ENCODE measurements at regions not wholly inside any gene's neighbourhood (a gene's known extent, or its start where the extent isn't known, plus 50 kb on each side); places are given as distances from the start of the nearest gene placed in this dataset.

- FAIRE-seq (peak; percentile 52), DNase-seq (ENCODE audit: low read depth) (no peak)
- no peaks in the 10 kb centered on the region for H3K27me3 ChIP-seq (ENCODE audit: control insufficient read depth, insufficient read depth, low read length)
- no peak overlapping the region for H3K4me3 ChIP-seq (ENCODE audit: low read depth, low read length)
- no peaks in the 10 kb centered on the region for H3K36me3 ChIP-seq (ENCODE audit: control insufficient read depth, insufficient read depth, low read length)
- TF ChIP-seq CTCF (IDR thresholded peaks at IDR 0.05; ENCODE audit: insufficient read depth, low read length, severe bottlenecking), result no peak
Observed at GRCh38 chr16:13742928-13743327, 177.0 kb upstream of the ERCC4 start.

GRCh38 chr16:13743571-13743970 lies 176.4 kb upstream of the ERCC4 start:
- Histone ChIP-seq H3K27me3 (ENCODE audit: control insufficient read depth, insufficient read depth, low read length) (no peaks in the 10 kb centered on the region), H3K36me3 (ENCODE audit: control insufficient read depth, insufficient read depth, low read length) (no peaks in the 10 kb centered on the region), H3K4me3 (ENCODE audit: low read depth, low read length) (no peak overlapping the region)
- DNase-seq (ENCODE audit: low read depth) (no peak), FAIRE-seq (no peak)
- no peak for TF ChIP-seq CTCF (IDR thresholded peaks at IDR 0.05; ENCODE audit: insufficient read depth, low read length, severe bottlenecking)

GRCh38 chr16:13756411-13757140 lies 163.4 kb upstream of the ERCC4 start:
- Histone ChIP-seq H3K36me3 (ENCODE audit: control insufficient read depth, insufficient read depth, low read length) (no peaks in the 10 kb centered on the region), H3K27me3 (ENCODE audit: control insufficient read depth, insufficient read depth, low read length) (no peaks in the 10 kb centered on the region), H3K4me3 (ENCODE audit: low read depth, low read length) (no peak overlapping the region)
- FAIRE-seq, result no peak
- no peak for DNase-seq (ENCODE audit: low read depth)
- no peak for TF ChIP-seq CTCF (IDR thresholded peaks at IDR 0.05; ENCODE audit: insufficient read depth, low read length, severe bottlenecking)

- TF ChIP-seq CTCF (IDR thresholded peaks at IDR 0.05; ENCODE audit: insufficient read depth, low read length, severe bottlenecking), result no peak
- no peaks in the 10 kb centered on the region for H3K27me3 ChIP-seq (ENCODE audit: control insufficient read depth, insufficient read depth, low read length)
- FAIRE-seq, result no peak
- H3K4me3 ChIP-seq (ENCODE audit: low read depth, low read length), result no peak overlapping the region
- no peak for DNase-seq (ENCODE audit: low read depth)
- H3K36me3 ChIP-seq (ENCODE audit: control insufficient read depth, insufficient read depth, low read length), result no peaks in the 10 kb centered on the region
Observed at GRCh38 chr16:13766334-13766733, 153.6 kb upstream of the ERCC4 start.

- DNase-seq (ENCODE audit: low read depth), result no peak
- TF ChIP-seq CTCF (IDR thresholded peaks at IDR 0.05; ENCODE audit: insufficient read depth, low read length, severe bottlenecking), result no peak
- FAIRE-seq, result no peak
- Histone ChIP-seq H3K36me3 (ENCODE audit: control insufficient read depth, insufficient read depth, low read length) (no peaks in the 10 kb centered on the region), H3K4me3 (ENCODE audit: low read depth, low read length) (no peak overlapping the region), H3K27me3 (ENCODE audit: control insufficient read depth, insufficient read depth, low read length) (no peaks in the 10 kb centered on the region)
Observed at GRCh38 chr16:13767215-13767614, 152.7 kb upstream of the ERCC4 start.

- FAIRE-seq (no peak), DNase-seq (ENCODE audit: low read depth) (no peak)
- no peak overlapping the region for H3K4me3 ChIP-seq (ENCODE audit: low read depth, low read length)
- no peaks in the 10 kb centered on the region for H3K27me3 ChIP-seq (ENCODE audit: control insufficient read depth, insufficient read depth, low read length)
- no peak for TF ChIP-seq CTCF (IDR thresholded peaks at IDR 0.05; ENCODE audit: insufficient read depth, low read length, severe bottlenecking)
- H3K36me3 ChIP-seq (ENCODE audit: control insufficient read depth, insufficient read depth, low read length), result no peaks in the 10 kb centered on the region
Observed at GRCh38 chr16:13768471-13768870, 151.5 kb upstream of the ERCC4 start.

All from bronchial epithelial cell (primary cell).